T-cell (primary cell): ENCODE measurements at regions not wholly inside any gene's neighbourhood (a gene's known extent, or its start where the extent isn't known, plus 50 kb on each side); places are given as distances from the start of the nearest gene placed in this dataset.
A peak's percentile ranks its signal among the peaks of the same experiment; 100 is the strongest.

Source experiments
- ATAC-seq, 4 experiments: fragments of 200-7000 bp in 3 of 4; fragments of 150-1000 bp in 1 of 4; cut with Tn5 transposase; replicated peaks in 1 of 4; 1 replicate in 3 of 4; 2 replicates in 1 of 4; pipeline ENCODE4 v1.10.0; 2021; ENCODE audit warnings: moderate library complexity in 3 of 4, mild to moderate bottlenecking in 2 of 4, moderate number of reproducible peaks in 1 of 4
- CTCF ChIA-PET, 2 donors: fragments of 300-600 bp; sonication (Branson Sonifier 250); formaldehyde crosslinking; loops; one replicate each; lab custom pipeline; 2022; ENCODE audit warnings: antibody characterized with exemption in 2 of 2; lab: Charles Lee
- POLR2A ChIA-PET, 2 donors: fragments of 300-600 bp; sonication (Branson Sonifier 250); formaldehyde crosslinking; loops; one replicate each; lab custom pipeline; 2022; ENCODE audit warnings: antibody characterized with exemption in 2 of 2; lab: Charles Lee
- DNase-seq, 35 experiments: peaks; one replicate each; pipeline versions ENCODE4 v3.0.0 to v3.0.0-alpha.2; 2013 to 2023
- H3K27ac ChIP-seq: one replicate; pipeline ENCODE4 v1.5.1; 2013; ENCODE audit warnings: low read length
- H3K27me3 ChIP-seq, 2 experiments: replicated peaks in 1 of 2; 1 replicate in 1 of 2; 2 replicates in 1 of 2; pipeline versions ENCODE4 v1.6.1 to v1.7.0; 2013; ENCODE audit warnings: low read length in 1 of 2, mixed read lengths in 1 of 2; ENCODE audit not compliant: control insufficient read depth in 2 of 2, insufficient read depth in 2 of 2; ENCODE audit errors: extremely low read depth in 1 of 2
- H3K36me3 ChIP-seq, 2 donors: 1 replicate in 1 of 2; 2 replicates in 1 of 2; pipeline versions ENCODE4 v1.6.1 to v1.7.0; 2013; ENCODE audit warnings: low read length in 1 of 2; ENCODE audit not compliant: control insufficient read depth in 2 of 2, insufficient read depth in 1 of 2; ENCODE audit errors: extremely low read depth in 1 of 2
- H3K4me1 ChIP-seq, 2 experiments: 1 replicate in 1 of 2; 2 replicates in 1 of 2; pipeline versions ENCODE4 v1.6.1 to v1.7.0; 2013; ENCODE audit warnings: low read length in 2 of 2, mixed read lengths in 1 of 2; ENCODE audit not compliant: insufficient read depth in 2 of 2, control insufficient read depth in 1 of 2; ENCODE audit errors: extremely low read depth in 1 of 2
- H3K4me3 ChIP-seq, 2 donors: 1 replicate in 1 of 2; 2 replicates in 1 of 2; pipeline versions ENCODE4 v1.5.1 to v1.7.0; 2013; ENCODE audit warnings: mild to moderate bottlenecking in 2 of 2, low read length in 1 of 2, moderate library complexity in 1 of 2; ENCODE audit not compliant: control insufficient read depth in 1 of 2; ENCODE audit errors: extremely low read depth in 1 of 2
- H3K9me3 ChIP-seq: 2 replicates; pipeline ENCODE4 v1.7.0; 2013
- H3K27ac Mint-ChIP-seq, 2 donors: one replicate each; pipeline ENCODE4 v1.8.0; 2020 to 2021; ENCODE audit warnings: mild to moderate bottlenecking in 2 of 2, mixed read lengths in 2 of 2
- H3K27me3 Mint-ChIP-seq, 2 donors: one replicate each; pipeline ENCODE4 v1.8.0; 2021 to 2022; ENCODE audit warnings: mixed read lengths in 2 of 2
- H3K36me3 Mint-ChIP-seq: one replicate; pipeline ENCODE4 v1.8.0; 2021; ENCODE audit warnings: mixed read lengths
- H3K4me1 Mint-ChIP-seq, 3 donors: one replicate each; pipeline ENCODE4 v1.8.0; 2020 to 2022; ENCODE audit warnings: mixed read lengths in 3 of 3, mild to moderate bottlenecking in 1 of 3
- H3K4me3 Mint-ChIP-seq, 3 donors: one replicate each; pipeline ENCODE4 v1.8.0; 2020 to 2022; ENCODE audit warnings: mild to moderate bottlenecking in 3 of 3, mixed read lengths in 3 of 3, moderate library complexity in 3 of 3
- H3K9me3 Mint-ChIP-seq, 3 donors: one replicate each; pipeline ENCODE4 v1.8.0; 2020 to 2022; ENCODE audit warnings: mixed read lengths in 3 of 3
- WGBS: methylation state at CpG from one replicate; pipeline ENCODE4 v1.1.5; 2013; ENCODE audit warnings: missing lambda C conversion rate; ENCODE audit not compliant: insufficient coverage; 5-methylcytosine and 5-hydroxymethylcytosine counted together

DNA sequence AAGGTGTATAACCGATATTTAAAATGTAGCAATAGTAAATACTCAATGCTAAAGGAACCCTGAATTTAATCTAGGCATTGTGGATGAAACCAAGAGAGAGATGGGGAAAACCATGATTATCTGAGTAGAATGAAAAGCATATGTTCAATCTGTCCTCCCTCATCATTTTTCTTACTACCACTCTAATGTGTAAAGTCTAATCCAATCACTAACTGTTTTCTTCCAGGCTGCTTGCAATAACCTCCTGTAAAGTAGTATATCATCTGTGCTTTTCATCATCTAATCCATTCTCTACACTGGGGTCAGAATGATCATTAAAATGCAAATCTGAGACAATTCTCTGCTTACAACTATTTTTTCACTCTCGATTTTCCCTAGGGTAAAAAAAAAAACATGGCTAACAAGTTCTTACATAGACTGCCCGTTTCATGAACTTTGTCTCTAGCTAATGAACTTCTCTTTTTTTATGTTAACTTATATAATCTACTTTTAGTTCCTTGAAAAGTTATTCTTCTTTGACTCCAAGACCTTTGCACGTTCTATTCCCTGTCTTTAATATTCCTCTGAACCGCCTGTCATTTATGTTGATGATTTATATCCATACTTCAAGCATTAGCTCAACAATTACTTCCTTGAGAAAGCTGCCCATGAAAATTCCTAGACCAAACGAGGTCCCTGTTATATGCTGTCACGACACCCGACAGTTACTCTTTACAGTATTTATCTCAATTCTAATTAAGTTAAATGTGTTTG lies 94.7 kb upstream of the SLC8A1 start:
- H3K4me3 ChIP-seq, result no peak overlapping the region
- no peak for ATAC-seq
- H3K9me3 ChIP-seq, result no peaks in the 10 kb centered on the region
- no peaks in the 10 kb centered on the region for H3K4me1 Mint-ChIP-seq
- H3K4me3 Mint-ChIP-seq, result no peak overlapping the region
- no peaks in the 10 kb centered on the region for H3K27me3 Mint-ChIP-seq
- no peaks in the 10 kb centered on the region for H3K36me3 Mint-ChIP-seq
- H3K9me3 Mint-ChIP-seq, result peaks cover 0 to 4% (median 0%) of the 10 kb centered on the region in 3 donors
- WGBS, result no CpG with 5 or more reads among the region's 8 CpGs
- no peaks in the 10 kb centered on the region for H3K27me3 ChIP-seq
- H3K4me1 ChIP-seq, result no peaks in the 10 kb centered on the region
- DNase-seq, result no peak
- ChIA-PET CTCF (interaction anchor here in 1 of 2 donors (0.8 kb wide), 1 partner anchor 9 kb away, joined by 3 read pairs; no protein-coding TSS in a partner anchor), POLR2A (no interaction called here)
- H3K27ac Mint-ChIP-seq, result no peak overlapping the region
- no peaks in the 10 kb centered on the region for H3K36me3 ChIP-seq
- no peak overlapping the region for H3K27ac ChIP-seq

DNA sequence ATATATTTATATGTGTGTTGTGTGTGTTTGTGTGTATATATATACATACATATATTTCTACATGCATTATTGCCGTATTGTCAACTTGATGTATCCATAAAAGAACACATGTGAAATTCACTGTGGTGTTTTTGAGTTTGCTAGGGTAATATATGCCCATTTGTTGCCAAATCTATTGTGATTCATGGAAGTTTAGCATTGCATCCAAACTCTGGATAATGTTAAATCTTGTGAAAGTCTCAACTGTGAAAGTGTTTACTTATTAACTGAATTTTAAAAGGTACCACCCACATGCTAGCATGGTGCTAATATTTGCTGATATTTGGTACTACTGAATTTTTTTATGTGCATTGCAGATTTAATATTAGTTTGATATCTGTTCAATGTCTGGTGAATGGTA lies 96.6 kb upstream of the SLC8A1 start:
- no CpG with 5 or more reads among the region's 1 CpG for WGBS
- Mint-ChIP-seq H3K4me3 (no peak overlapping the region), H3K9me3 (peaks cover 0 to 4% (median 0%) of the 10 kb centered on the region in 3 donors), H3K36me3 (no peaks in the 10 kb centered on the region), H3K4me1 (no peaks in the 10 kb centered on the region), H3K27ac (no peak overlapping the region), H3K27me3 (peaks cover 0 to 2% of the 10 kb centered on the region in 2 donors)
- Histone ChIP-seq H3K4me1 (no peaks in the 10 kb centered on the region), H3K27ac (no peak overlapping the region), H3K4me3 (no peak overlapping the region), H3K9me3 (no peaks in the 10 kb centered on the region), H3K36me3 (no peaks in the 10 kb centered on the region), H3K27me3 (no peaks in the 10 kb centered on the region)
- CTCF ChIA-PET, result no interaction called here
- no peak for DNase-seq
- ATAC-seq, result no peak
- POLR2A ChIA-PET, result no interaction called here

DNA sequence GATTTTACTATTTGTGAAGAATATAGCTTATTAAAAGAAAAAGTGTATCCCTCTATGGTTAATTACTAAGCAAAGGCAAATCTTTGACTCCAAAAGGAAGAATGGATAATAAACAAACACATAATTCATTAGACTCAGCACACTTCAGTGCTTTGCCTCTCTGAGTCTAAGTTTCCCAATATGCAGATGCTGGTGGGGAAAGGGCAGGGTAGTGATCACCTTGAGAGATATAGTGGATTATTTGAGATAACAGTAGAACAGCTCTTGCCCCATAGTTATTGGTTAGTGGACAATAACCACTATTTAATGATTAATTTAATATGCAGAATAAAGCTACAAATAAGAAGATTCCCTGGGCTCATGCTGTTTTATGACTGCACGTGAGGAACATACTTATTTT lies 98.2 kb upstream of the SLC8A1 start:
- POLR2A ChIA-PET, result no interaction called here
- CTCF ChIA-PET, result no interaction called here
- Histone ChIP-seq H3K27ac (no peak overlapping the region), H3K36me3 (no peaks in the 10 kb centered on the region), H3K27me3 (no peaks in the 10 kb centered on the region), H3K9me3 (no peaks in the 10 kb centered on the region), H3K4me3 (no peak overlapping the region), H3K4me1 (no peaks in the 10 kb centered on the region)
- DNase-seq (no peak), ATAC-seq (no peak)
- no peak overlapping the region for H3K27ac Mint-ChIP-seq
- peaks cover 0 to 5% of the 10 kb centered on the region in 2 donors for H3K27me3 Mint-ChIP-seq
- no peaks in the 10 kb centered on the region for H3K36me3 Mint-ChIP-seq
- WGBS, result 100% methylated on average over 1 of the region's 1 CpG
- H3K4me1 Mint-ChIP-seq, result no peaks in the 10 kb centered on the region
- no peak overlapping the region for H3K4me3 Mint-ChIP-seq
- no peaks in the 10 kb centered on the region for H3K9me3 Mint-ChIP-seq

DNA sequence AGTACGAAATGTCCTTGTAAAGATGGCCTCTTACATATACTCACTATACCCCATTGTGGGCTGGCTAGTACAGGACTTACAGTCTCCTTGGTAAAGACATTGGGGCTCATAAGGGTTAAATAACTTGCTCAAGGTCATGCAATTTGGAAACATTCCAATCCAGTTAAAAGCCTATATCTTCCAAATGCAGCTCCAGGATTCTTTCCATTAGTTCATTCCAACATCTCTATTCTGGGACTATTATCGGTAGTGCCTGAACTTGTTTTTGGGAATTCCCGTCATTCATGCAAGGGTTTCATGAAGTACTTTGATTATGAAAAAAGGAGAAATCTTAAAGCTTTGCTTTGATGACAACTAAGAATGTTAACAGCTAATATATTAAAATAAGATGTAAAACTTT lies 99.2 kb upstream of the SLC8A1 start:
- H3K9me3 Mint-ChIP-seq, result no peaks in the 10 kb centered on the region
- ChIA-PET CTCF (interaction anchor here in 1 of 2 donors (0.5 kb wide), 1 partner anchor 30 kb away, joined by 3 read pairs; no protein-coding TSS in a partner anchor), POLR2A (no interaction called here)
- no peak overlapping the region for H3K4me3 ChIP-seq
- H3K4me3 Mint-ChIP-seq, result no peak overlapping the region
- H3K36me3 Mint-ChIP-seq, result no peaks in the 10 kb centered on the region
- H3K4me1 ChIP-seq, result no peaks in the 10 kb centered on the region
- no peaks in the 10 kb centered on the region for H3K9me3 ChIP-seq
- H3K27me3 Mint-ChIP-seq, result peaks cover 0 to 5% of the 10 kb centered on the region in 2 donors
- no peak overlapping the region for H3K27ac Mint-ChIP-seq
- H3K27me3 ChIP-seq, result no peaks in the 10 kb centered on the region
- DNase-seq (no peak), ATAC-seq (no peak)
- H3K4me1 Mint-ChIP-seq, result no peaks in the 10 kb centered on the region
- H3K36me3 ChIP-seq, result no peaks in the 10 kb centered on the region
- no peak overlapping the region for H3K27ac ChIP-seq
- WGBS, result no CpG with 5 or more reads among the region's 3 CpGs

DNA sequence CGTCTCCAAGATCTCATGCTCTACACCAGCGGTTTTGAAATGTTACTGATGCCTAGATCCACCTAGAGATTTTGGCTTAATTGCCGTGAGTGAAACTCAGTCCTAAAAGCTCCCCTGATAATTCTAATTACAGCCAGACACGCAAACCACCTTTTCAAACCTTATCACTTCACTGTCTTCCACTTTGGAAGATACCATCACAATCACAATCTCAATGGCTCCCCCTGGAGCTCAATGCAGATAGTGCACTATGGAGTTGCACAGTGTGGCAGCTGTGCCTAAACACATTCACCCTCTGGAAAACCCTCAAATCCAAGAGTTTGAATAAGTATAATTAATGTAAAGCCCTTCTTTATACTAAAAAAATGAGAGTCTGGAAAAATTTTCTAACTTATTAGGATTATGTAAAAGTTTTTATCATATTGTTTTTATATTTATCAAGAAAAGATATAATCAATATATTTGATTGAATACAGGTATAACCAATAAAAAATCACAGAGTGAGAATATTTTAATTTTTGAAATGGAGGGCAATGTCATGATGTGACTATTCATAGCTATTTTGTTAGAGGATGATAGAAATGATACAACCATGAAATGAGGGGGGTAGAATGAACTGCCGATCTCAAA lies 102.9 kb upstream of the SLC8A1 start:
- DNase-seq (peak in 16 of 35 experiments; percentile 0 to 26 (median 4)), ATAC-seq (no peak)
- Histone ChIP-seq H3K27me3 (no peaks in the 10 kb centered on the region), H3K4me3 (no peak overlapping the region), H3K36me3 (no peaks in the 10 kb centered on the region), H3K4me1 (no peaks in the 10 kb centered on the region), H3K27ac (no peak overlapping the region), H3K9me3 (no peaks in the 10 kb centered on the region)
- H3K4me1 Mint-ChIP-seq, result no peaks in the 10 kb centered on the region
- peaks cover 0 to 5% of the 10 kb centered on the region in 2 donors for H3K27me3 Mint-ChIP-seq
- CTCF ChIA-PET, result interaction anchor here (0.6 to 1.6 kb wide), 5 partner anchors 12 to 714 kb away, joined by 3 to 5 read pairs (median 3); no protein-coding TSS in a partner anchor
- no peak overlapping the region for H3K27ac Mint-ChIP-seq
- WGBS, result 55% methylated on average over 4 of the region's 5 CpGs
- H3K36me3 Mint-ChIP-seq, result no peaks in the 10 kb centered on the region
- no peak overlapping the region for H3K4me3 Mint-ChIP-seq
- POLR2A ChIA-PET, result no interaction called here
- no peaks in the 10 kb centered on the region for H3K9me3 Mint-ChIP-seq

DNA sequence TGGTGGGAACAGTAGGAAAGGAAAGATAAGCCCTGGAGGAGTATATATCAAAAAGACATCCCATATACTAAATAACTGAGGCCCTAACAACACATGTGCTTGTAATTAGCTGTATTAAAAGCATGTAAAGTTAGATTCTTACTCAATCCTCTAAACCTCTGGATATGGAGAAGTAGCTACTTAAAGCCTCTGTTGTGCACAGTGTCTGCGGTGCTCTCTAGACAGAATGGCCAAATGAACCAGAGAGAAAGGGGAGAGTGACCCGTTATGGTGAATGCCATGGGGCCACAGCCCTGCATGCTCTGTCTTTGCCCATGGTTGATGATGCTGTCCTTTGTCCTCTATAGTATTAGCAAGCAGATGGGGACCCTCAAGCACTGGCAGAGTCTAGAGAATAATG lies 104.4 kb upstream of the SLC8A1 start:
- WGBS, result 86% methylated on average over 2 of the region's 2 CpGs
- H3K4me1 ChIP-seq, result no peaks in the 10 kb centered on the region
- H3K4me1 Mint-ChIP-seq, result no peaks in the 10 kb centered on the region
- H3K4me3 ChIP-seq, result no peak overlapping the region
- POLR2A ChIA-PET, result no interaction called here
- H3K27me3 ChIP-seq, result no peaks in the 10 kb centered on the region
- H3K27ac ChIP-seq, result no peak overlapping the region
- H3K4me3 Mint-ChIP-seq, result no peak overlapping the region
- H3K9me3 Mint-ChIP-seq, result no peaks in the 10 kb centered on the region
- no peaks in the 10 kb centered on the region for H3K9me3 ChIP-seq
- ATAC-seq (no peak), DNase-seq (no peak)
- no peak overlapping the region for H3K27ac Mint-ChIP-seq
- H3K36me3 ChIP-seq, result no peaks in the 10 kb centered on the region
- H3K27me3 Mint-ChIP-seq, result peaks cover 0 to 5% of the 10 kb centered on the region in 2 donors
- CTCF ChIA-PET, result interaction anchor here (0.8 to 1.0 kb wide), 2 partner anchors 9 to 16 kb away, joined by 3 to 4 read pairs; no protein-coding TSS in a partner anchor
- no peaks in the 10 kb centered on the region for H3K36me3 Mint-ChIP-seq
